HG02852 (cell line): ENCODE measurements at regions not wholly inside any gene's neighbourhood (a gene's known extent, or its start where the extent isn't known, plus 50 kb on each side); places are given as distances from the start of the nearest gene placed in this dataset.

Source experiments
- ATAC-seq: cut with Tn5 transposase; IDR thresholded peaks from one replicate; pipeline ENCODE4 v1.9.1; 2021; ENCODE audit warnings: mild to moderate bottlenecking, moderate library complexity; ENCODE audit not compliant: unreplicated experiment

GRCh38 chr2:12050396-12050795 lies 304.0 kb downstream of the LPIN1 start:
- peak; percentile 45 for ATAC-seq

DNA sequence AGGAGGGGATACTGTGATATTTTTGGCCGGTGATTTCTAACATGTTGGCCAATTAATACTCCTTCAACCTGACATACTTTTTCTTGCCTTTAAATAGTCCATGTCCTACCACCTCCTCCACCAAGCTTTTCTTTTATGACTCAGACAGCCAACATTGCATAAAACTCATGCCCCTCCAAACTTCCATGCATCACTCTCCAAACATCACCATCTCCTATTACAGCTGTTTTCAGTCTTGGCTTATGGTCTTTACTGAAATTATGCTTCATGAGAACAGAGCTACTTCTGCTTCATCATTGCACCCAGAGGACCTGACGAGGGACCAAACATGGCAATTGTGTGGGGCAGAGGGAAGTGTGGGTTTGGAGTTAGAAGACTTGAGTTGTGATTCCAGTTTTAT lies 305.4 kb downstream of the LPIN1 start:
- ATAC-seq: no peak

- no peak for ATAC-seq
Measured at GRCh38 chr2:12052796-12053195, 306.4 kb downstream of the LPIN1 start.

DNA sequence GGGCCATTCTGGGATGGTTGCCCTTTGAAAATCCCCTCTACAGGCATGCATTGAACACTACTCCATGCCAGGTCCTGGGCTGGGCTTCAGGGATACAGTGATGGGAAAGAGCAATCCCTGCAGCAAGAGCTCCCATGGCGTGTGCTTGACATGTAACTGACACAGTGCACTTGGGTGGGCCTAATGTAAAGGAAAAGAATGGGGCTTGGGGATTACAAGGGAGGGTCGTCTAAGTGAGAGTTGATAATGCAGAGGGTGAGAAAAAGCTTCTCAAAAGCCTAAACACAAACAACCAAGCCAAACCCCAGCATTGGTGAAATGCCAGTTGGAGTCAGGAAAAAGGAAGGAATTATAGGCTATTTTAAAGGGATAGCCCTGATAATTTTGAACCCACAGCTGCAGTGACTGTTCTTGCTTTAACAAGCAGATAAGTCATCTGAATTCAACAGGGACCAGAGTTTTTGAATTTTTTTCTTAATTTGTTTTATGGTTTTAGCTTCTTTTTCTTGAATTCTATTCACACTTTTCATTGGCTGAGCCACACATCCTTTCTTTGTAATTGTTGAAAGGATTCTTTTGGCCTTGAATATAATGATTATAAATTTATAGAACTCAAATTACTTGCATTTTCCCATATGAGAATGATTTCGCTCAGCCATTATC lies 308.7 kb downstream of the LPIN1 start:
- ATAC-seq: no peak

- ATAC-seq: peak; percentile 82
Measured at GRCh38 chr2:12057436-12058166, 311.2 kb downstream of the LPIN1 start.

DNA sequence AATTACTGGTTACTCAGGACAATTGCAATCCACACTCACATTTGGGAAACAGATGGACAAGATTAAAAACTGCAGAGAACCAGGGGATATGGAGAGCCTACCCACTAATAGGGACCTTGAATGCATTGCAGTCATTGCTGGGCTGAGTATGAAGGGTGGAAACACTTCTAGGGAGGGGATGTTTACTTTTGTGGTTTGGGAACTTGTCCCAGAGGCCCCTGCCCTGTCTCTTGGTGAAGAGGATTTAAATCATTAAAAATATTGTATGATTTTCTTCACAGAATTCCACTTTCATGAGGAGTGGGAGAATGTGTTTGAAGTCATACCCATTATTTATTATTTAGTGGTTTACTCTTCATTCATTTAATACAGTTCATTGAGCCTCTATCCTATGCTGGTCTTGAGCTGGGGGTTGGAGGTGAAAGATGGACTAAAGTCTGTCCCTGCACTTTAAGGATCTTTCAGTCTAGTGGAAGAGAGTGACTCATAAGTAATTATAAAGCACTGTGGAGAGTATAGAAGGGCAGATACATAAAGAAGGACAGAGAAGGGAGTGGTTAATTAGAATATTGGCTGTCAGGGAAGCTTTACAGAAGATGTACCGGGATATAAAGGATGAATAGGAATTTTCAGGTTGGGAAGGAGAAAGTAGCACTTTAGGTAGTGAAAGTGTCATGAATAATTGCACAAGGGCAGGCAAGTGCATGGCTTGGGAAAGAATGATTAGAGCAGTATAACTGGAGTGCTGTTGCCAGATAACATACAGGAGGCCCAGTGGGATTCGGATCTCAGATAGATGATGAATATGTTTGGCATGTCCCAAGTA lies 313.4 kb downstream of the LPIN1 start:
- no peak for ATAC-seq

DNA sequence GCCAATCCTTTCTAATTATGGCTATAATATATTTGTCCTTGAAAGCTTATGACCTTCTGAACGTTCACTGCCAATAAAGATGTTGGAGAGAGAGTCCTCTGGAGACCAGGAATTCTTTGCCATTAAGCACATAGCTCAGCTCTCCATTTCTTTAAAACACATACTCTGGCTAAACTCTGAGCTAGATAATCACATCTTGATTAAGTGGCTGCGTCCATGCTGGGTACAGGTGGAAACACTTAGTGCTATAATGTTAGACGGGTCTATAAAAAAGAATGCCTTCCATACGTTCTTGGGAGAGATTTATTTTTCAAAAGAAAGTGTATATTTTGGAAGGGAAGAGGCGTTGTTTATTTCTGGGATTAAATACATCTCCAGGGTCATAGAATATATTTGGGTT lies 314.5 kb downstream of the LPIN1 start:
- no peak for ATAC-seq

DNA sequence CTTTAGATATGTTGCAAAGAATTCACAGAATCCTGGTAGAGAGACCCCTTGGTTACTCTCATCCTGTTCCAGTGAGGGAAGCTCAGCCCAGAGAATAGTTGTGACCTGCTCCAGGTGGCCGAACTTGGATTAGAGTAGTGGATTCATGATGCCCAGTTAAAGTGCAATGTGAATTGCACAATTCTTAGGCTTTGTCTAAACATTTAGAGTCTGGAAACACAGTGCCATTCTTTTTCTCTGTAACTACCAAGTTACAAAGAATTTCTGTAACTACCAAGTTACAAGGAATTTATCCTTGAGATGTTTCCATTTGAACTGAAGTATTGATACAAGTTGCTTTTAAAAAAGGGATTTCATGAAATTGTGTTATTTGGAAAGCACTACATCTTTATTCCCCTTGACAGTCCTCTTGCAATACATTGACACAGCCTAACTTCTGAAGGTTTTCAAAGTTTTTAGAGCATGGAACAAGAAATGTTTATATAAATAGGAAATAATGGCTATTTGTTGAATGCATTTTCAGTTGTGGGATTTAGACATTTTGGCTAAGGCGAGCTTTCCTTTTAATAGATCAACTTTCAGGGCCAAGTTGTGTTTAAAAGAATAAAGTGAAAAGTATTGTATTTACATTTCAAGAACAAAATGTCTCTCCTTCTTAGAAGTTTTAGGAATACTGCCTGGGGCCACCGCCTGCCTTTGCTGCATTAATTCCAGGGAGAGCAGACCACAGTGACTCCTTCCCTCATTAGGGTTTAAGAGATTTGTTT lies 315.0 kb downstream of the LPIN1 start:
- ATAC-seq: no peak

GRCh38 chr2:12062053-12062395 lies 315.6 kb downstream of the LPIN1 start:
- no peak for ATAC-seq

DNA sequence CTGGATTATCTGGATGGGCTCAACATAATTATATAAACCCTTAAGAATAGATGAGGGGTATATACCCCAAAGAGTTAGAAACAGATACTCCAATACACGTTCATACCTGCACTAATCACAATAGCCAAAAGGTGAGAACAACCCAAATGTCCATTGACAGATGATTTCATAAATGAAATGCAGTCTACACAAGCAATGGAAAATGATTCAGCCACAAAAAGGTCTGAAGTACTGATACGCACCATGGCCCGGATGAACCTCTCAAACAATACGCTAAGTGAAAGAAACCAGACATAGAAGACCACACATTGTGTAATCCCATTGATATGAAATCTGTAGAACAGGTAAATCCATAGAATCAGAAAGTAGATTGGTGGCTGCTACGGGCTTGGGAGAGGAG lies 316.8 kb downstream of the LPIN1 start:
- no peak for ATAC-seq

DNA sequence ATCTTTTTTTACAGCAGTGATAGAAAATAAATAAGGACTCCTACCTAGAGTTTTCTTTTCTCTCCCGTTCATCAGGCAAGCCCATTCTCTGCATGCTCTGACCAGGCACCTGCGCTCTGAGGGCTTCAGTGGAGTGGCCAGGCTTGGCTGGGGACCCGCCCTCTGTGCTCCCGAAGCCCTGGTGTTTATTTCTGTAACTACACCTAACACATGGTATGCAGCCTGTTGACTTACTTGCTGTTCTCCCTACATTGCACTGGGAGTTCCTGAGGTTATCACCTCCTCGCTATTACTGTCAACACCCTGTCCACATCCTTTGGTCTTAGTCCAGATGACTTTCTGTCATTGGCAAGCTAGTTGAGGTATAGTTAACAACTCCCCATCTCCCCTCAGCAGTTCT lies 317.7 kb downstream of the LPIN1 start:
- no peak for ATAC-seq

DNA sequence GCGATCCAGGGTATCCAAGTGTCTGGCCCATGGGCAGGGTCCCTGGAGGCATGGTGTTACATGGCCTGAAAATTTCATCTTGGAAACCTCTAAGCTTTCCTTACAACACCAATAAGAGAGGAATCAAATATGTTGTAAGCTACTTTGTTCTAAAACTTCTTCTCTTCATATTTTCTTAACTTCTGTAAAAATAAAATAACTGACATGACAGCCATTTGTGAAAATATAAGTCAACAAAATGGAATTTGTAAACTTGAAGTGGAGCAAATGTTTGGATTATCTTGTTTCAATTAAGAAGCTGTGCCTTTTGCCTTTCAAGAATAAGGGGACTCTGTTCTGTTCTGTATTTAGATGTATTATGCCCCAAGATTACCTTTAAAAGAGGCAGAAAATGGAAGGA lies 319.7 kb downstream of the LPIN1 start:
- no peak for ATAC-seq

DNA sequence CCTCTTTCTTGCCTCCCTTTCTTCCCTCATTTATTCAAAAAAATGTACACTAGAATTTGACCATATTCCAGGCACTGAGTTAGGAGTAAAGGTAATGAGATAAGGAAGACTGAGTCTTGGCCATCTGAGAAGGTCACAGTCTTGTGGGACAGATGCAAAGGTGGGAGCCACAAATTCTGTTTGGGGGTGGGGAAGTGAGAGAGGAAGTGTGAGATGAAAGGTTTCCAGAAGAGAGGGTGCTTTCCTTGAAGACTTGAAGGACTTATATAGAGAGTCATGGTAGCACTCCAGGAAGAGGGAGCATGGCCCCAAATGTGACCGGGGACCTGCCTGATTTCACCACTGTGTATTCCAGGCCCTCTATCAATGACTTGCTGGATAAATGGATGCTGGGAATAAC lies 320.6 kb downstream of the LPIN1 start:
- no peak for ATAC-seq

DNA sequence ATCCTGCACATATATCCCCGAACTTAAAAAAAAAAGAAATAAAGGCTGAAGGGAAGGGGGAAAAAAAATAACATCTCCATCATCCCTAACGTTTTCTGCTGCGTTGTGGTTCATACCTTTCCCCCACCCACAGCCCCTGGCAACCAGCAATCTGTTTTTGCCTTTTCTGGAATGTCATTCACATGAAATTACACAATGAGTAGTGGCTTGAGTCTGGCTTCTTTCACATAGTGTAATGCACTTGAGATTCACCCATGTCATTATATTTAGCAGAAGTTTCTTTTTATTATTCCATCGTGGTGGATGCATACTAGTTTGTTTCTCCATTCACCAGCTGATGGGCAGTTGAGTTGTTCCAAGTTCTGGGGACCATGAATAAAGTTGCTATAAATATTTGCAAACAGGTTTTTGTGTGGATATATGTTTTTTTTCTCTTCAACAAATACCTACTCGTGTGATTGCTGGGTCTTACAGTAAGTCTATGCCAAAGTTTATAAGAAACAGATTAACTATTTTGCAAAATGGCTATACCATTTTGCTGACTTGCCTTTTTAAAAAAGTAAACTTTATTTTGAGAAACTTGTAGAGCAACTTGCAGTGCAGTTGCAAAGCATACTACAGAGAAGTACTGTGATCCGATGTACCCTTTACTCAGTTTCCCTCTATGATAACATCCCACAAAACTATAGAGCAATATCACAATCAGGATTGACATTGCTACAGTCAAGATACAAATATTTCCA lies 322.5 kb downstream of the LPIN1 start:
- ATAC-seq: no peak

GRCh38 chr2:12070153-12070552 lies 323.7 kb downstream of the LPIN1 start:
- no peak for ATAC-seq

DNA sequence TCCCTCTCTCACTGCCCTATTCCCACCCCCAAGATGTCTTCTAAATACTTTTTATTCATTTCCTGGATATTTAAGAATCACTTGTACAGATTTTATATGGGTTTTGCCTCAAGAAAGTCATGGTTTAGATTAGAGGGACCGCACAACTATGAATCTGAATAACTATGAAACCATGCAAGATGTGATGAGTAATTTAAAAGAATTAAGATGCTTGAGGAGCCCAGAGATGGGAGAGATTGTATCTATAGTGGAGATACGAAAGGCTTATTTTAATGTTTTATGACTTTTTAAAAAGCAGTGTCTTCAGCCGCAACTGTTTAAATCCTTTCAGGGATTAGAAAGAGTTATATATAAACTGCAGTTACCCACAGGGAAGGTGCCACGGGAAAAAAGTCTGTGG lies 324.1 kb downstream of the LPIN1 start:
- peak; percentile 40 for ATAC-seq

- ATAC-seq: peak; percentile 61
Measured at GRCh38 chr2:12071318-12071717, 324.9 kb downstream of the LPIN1 start.

DNA sequence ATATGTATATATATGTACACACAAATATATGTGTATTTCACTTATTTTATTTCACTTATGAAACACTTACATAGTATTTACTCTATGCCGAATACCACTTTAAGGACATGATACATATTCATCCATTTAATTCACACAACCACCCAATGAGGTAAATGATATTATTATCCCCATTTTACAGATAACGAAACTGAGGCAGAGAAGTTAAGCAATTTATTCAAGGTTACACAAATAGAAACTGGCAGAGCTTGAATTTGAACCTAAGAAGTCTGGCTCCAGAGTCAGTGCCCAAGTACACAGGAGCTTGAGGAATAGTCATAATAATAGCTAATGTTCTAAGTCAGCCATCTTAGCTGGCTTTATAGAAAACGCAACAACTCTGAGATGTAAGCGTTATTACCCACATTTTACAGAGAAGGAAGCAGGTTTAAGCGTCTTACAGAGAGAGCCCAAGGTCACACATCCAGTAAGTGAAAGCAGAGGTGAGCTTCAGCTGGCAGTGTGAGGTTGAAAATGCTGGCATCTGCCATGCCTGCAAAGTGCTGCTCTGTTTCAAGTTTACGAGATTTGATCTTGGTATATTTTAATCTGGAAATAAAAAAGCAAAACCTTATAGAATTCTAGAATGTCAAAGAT lies 326.9 kb downstream of the LPIN1 start:
- no peak for ATAC-seq

DNA sequence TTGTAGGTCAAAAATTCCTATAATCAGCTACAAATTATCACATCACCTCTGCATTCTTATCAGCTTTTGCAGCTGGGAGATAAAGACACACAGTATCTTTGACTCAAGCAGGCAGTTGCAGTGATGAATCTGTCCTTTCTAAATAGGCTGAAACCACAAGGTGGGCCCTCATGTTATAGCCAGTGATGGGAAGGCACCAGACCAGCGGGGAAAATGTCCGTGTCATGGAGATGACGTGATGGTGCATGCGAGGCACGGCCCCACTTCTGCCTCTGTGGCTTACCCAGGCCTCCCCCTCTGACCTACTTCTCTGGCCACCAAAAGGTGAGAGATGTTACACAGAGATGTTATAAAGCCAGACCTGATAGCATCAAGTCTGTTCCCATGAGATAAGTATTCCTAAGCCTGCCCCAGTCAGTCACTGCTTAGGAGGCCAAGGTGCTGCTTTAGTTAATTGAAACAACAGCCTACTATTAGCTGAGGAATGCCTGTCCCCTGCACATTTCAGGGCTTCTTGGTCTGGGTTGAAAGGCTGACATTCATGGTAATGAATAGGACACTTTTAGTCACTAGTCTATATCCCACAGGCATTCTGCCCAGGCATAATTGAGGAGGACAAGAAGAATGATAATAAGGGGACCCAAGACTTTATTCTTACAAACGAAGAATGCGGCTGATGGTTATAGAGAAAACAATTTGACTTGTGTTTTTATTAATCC lies 327.9 kb downstream of the LPIN1 start:
- no peak for ATAC-seq
